ENCODE measurements at regions not wholly inside any gene's neighbourhood (a gene's known extent, or its start where the extent isn't known, plus 50 kb on each side); places are given as distances from the start of the nearest gene placed in this dataset.

DNA sequence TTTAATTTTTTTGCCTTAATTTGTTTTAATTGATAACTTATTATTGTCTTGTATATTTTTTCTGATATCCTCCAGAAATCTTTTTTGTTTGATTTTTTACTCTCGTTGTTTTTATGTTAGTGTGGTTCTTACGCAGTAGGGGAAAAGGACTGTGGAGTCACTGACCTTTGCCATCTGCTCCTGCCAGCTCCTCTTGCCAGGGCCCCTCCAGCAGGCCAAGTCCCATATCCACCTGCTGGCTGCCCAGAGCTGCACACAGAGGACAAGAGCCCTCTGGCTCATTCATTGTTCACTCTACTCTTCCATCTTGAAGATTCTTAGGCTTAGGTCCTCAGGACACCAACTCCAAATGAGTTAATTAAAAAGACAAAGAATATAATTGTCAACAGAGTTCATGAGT lies 316.4 kb upstream of the DUSP10 start:
- TF ChIP-seq, protein P1, sequence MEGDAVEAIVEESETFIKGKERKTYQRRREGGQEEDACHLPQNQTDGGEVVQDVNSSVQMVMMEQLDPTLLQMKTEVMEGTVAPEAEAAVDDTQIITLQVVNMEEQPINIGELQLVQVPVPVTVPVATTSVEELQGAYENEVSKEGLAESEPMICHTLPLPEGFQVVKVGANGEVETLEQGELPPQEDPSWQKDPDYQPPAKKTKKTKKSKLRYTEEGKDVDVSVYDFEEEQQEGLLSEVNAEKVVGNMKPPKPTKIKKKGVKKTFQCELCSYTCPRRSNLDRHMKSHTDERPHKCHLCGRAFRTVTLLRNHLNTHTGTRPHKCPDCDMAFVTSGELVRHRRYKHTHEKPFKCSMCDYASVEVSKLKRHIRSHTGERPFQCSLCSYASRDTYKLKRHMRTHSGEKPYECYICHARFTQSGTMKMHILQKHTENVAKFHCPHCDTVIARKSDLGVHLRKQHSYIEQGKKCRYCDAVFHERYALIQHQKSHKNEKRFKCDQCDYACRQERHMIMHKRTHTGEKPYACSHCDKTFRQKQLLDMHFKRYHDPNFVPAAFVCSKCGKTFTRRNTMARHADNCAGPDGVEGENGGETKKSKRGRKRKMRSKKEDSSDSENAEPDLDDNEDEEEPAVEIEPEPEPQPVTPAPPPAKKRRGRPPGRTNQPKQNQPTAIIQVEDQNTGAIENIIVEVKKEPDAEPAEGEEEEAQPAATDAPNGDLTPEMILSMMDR (IDR thresholded peaks at IDR 0.05; ENCODE audit: low read length), result no peak
- no peak for TF ChIP-seq EZH2 (optimal IDR thresholded peaks at IDR 0.05; ENCODE audit: low read depth, low read length)
